Pancreas (tissue), 10 donors: ENCODE measurements at regions not wholly inside any gene's neighbourhood (a gene's known extent, or its start where the extent isn't known, plus 50 kb on each side); places are given as distances from the start of the nearest gene placed in this dataset.

ENCODE experiments used
- ATAC-seq, 4 donors: fragments of 200-7000 bp; cut with Tn5 transposase; one replicate each; pipeline versions ENCODE4 v1.8.0 to v1.9.1; 2020; ENCODE audit warnings: mild to moderate bottlenecking in 4 of 4, moderate library complexity in 4 of 4
- DNase-seq, 6 donors: peaks; one replicate each; pipeline ENCODE4 v3.0.0-alpha.2; 2020
- FAIRE-seq: peaks from 2 replicates; lab custom pipeline; 2012; peaks lifted over from hg19 to GRCh38; lab: Jason Lieb, UNC
- H3K27ac ChIP-seq, 4 donors: fragments of 200-600 bp; sonication (generic); 1 replicate in 3 of 4; 2 replicates in 1 of 4; pipeline versions ENCODE4 v1.5.0 to v1.8.0; 2020
- H3K27me3 ChIP-seq, 4 donors: fragments of 200-600 bp; one replicate each; pipeline ENCODE4 v1.8.0; 2021
- H3K36me3 ChIP-seq, 3 donors: fragments of 200-600 bp; sonication (generic) in 1 of 3; one replicate each; pipeline versions ENCODE4 v1.5.0 to v1.8.0; 2020 to 2021
- H3K4me1 ChIP-seq, 3 donors: fragments of 200-600 bp; one replicate each; pipeline ENCODE4 v1.8.0; 2021
- H3K4me3 ChIP-seq, 4 donors: fragments of 200-600 bp; sonication (generic) in 2 of 4; one replicate each; pipeline versions ENCODE4 v1.5.0 to v1.8.0; 2020 to 2021
- H3K9me3 ChIP-seq, 4 donors: fragments of 200-600 bp; one replicate each; pipeline ENCODE4 v1.8.0; 2021
- CTCF ChIP-seq, 4 donors: fragments of 200-600 bp; sonication (generic) in 3 of 4; IDR thresholded peaks; one replicate each; pipeline versions ENCODE4 v1.5.0 to v1.8.0; 2021; ENCODE audit warnings: antibody characterized with exemption in 4 of 4
- WGBS, 2 donors: extraction: QIAGEN DNeasy Blood & Tissue Kit; methylation state at CpG; one replicate each; pipeline ENCODE4 v1.1.7; 2013; 5-methylcytosine and 5-hydroxymethylcytosine counted together
- intact Hi-C, 3 donors: fragments of 100-400 bp; cut with DNase I; formaldehyde crosslinking; loops; one replicate each; pipeline versions ENCODE4 v1.11.1 to v1.14.2; 2022
- donor health status: healthy with polysubstance abuse.
- donor health status: DM: no; HTN: no; CAD: no; lungs with moderate emphysema.
- donor health status: DM: no; HTN: no; CAD: no.
- donor health status: control.
- donor health status: control.
- donor health status: Bipolar disorder and iron deficiency.
- donor health status: DM: yes; HTN: yes; CAD: no.
- donor health status: DM: no; HTN: no; CAD: no.
- donor health status: DM: no; HTN: no; CAD: no.
- donor health status: DM: yes; HTN: yes; CAD: no.

- intact Hi-C loops = no loop called here
- TF ChIP-seq CTCF (IDR thresholded peaks at IDR 0.05) = no peak
- Histone ChIP-seq H3K27ac (no peak overlapping the region), H3K36me3 (no peaks in the 10 kb centered on the region), H3K4me1 (no peaks in the 10 kb centered on the region), H3K27me3 (no peaks in the 10 kb centered on the region), H3K4me3 (no peak overlapping the region), H3K9me3 (no peaks in the 10 kb centered on the region)
- FAIRE-seq = no peak
- DNase-seq = no peak
- peak in 2 of 4 donors; percentile 82 for ATAC-seq
- WGBS, 2 donors = 58 to 87% methylated on average over 4 of the region's 4 CpGs
Measured at GRCh38 chr10:89122433-89123051, 84.6 kb downstream of the CH25H start.

GRCh38 chr10:89121764-89122020, 85.4 kb downstream of the CH25H start:
- H3K4me3 ChIP-seq = no peak overlapping the region
- H3K27me3 ChIP-seq = no peaks in the 10 kb centered on the region
- no peaks in the 10 kb centered on the region for H3K4me1 ChIP-seq
- no peak for TF ChIP-seq CTCF (IDR thresholded peaks at IDR 0.05)
- ATAC-seq = no peak
- H3K9me3 ChIP-seq = no peaks in the 10 kb centered on the region
- DNase-seq = no peak
- no peaks in the 10 kb centered on the region for H3K36me3 ChIP-seq
- no peak for FAIRE-seq
- intact Hi-C loops = no loop called here
- H3K27ac ChIP-seq = no peak overlapping the region

GRCh38 chr10:89120931-89121763, 86.0 kb downstream of the CH25H start:
- no peak for FAIRE-seq
- H3K4me3 ChIP-seq = no peak overlapping the region
- H3K27me3 ChIP-seq = no peaks in the 10 kb centered on the region
- DNase-seq = no peak
- 72 to 77% methylated on average over 5 of the region's 5 CpGs for WGBS, 2 donors
- intact Hi-C loops = no loop called here
- no peak overlapping the region for H3K27ac ChIP-seq
- H3K36me3 ChIP-seq = no peaks in the 10 kb centered on the region
- no peaks in the 10 kb centered on the region for H3K4me1 ChIP-seq
- no peaks in the 10 kb centered on the region for H3K9me3 ChIP-seq
- peak in 1 of 4 donors; percentile 32 for ATAC-seq
- no peak for TF ChIP-seq CTCF (IDR thresholded peaks at IDR 0.05)

GRCh38 chr10:89119651-89120050, 87.5 kb downstream of the CH25H start:
- H3K27me3 ChIP-seq = no peaks in the 10 kb centered on the region
- H3K4me3 ChIP-seq = no peak overlapping the region
- no peaks in the 10 kb centered on the region for H3K9me3 ChIP-seq
- intact Hi-C loops = no loop called here
- no peaks in the 10 kb centered on the region for H3K4me1 ChIP-seq
- no peak overlapping the region for H3K27ac ChIP-seq
- WGBS, 2 donors = 89 to 95% methylated on average over 1 of the region's 1 CpG
- DNase-seq = no peak
- no peak for FAIRE-seq
- H3K36me3 ChIP-seq = no peaks in the 10 kb centered on the region
- ATAC-seq = peak in 3 of 4 donors; percentile 15 to 34 (median 28)
- TF ChIP-seq CTCF (IDR thresholded peaks at IDR 0.05) = no peak

GRCh38 chr10:89118091-89118490, 89.0 kb downstream of the CH25H start:
- Histone ChIP-seq H3K27me3 (no peaks in the 10 kb centered on the region), H3K4me3 (no peak overlapping the region), H3K4me1 (no peaks in the 10 kb centered on the region), H3K27ac (no peak overlapping the region), H3K9me3 (no peaks in the 10 kb centered on the region), H3K36me3 (no peaks in the 10 kb centered on the region)
- no peak for FAIRE-seq
- TF ChIP-seq CTCF (IDR thresholded peaks at IDR 0.05) = no peak
- 0 to 86% methylated on average over 1 of the region's 1 CpG for WGBS, 2 donors
- no peak for DNase-seq
- no peak for ATAC-seq
- intact Hi-C loops = no loop called here
